CD8-positive, alpha-beta memory T cell (primary cell): ENCODE measurements at regions not wholly inside any gene's neighbourhood (a gene's known extent, or its start where the extent isn't known, plus 50 kb on each side); places are given as distances from the start of the nearest gene placed in this dataset.

Source experiments
- CTCF ChIA-PET: fragments of 350-600 bp; sonication (Branson Sonifier 250); formaldehyde crosslinking; loops from one replicate; lab custom pipeline; 2021; ENCODE audit warnings: antibody characterized with exemption; lab: Charles Lee
- POLR2A ChIA-PET: fragments of 350-600 bp; sonication (Branson Sonifier 250); formaldehyde crosslinking; loops from one replicate; lab custom pipeline; 2021; ENCODE audit warnings: antibody characterized with exemption; lab: Charles Lee
- DNase-seq, 5 donors: peaks; one replicate each; pipeline versions ENCODE4 v3.0.0 to v3.0.0-alpha.2; 2020 to 2022; ENCODE audit warnings: mixed read lengths in 1 of 5
- H3K27ac ChIP-seq: one replicate; pipeline ENCODE4 v1.7.0; 2013; ENCODE audit warnings: low read depth, mild to moderate bottlenecking, low read length, moderate library complexity
- H3K27me3 ChIP-seq: 2 replicates; pipeline ENCODE4 v1.7.0; 2013; ENCODE audit warnings: low read length, mild to moderate bottlenecking; ENCODE audit not compliant: insufficient read depth, poor library complexity, severe bottlenecking
- H3K36me3 ChIP-seq: 2 replicates; pipeline ENCODE4 v1.7.0; 2013; ENCODE audit warnings: mild to moderate bottlenecking, low read length, moderate library complexity; ENCODE audit not compliant: insufficient read depth
- H3K4me1 ChIP-seq: 2 replicates; pipeline ENCODE4 v1.7.0; 2013; ENCODE audit warnings: mild to moderate bottlenecking, low read length, moderate library complexity; ENCODE audit not compliant: insufficient read depth
- H3K4me3 ChIP-seq: 2 replicates; pipeline ENCODE4 v1.7.0; 2013; ENCODE audit warnings: mild to moderate bottlenecking, low read length
- H3K9me3 ChIP-seq: 2 replicates; pipeline ENCODE4 v1.7.0; 2013; ENCODE audit warnings: mild to moderate bottlenecking, low read length
- H3K27ac Mint-ChIP-seq, 8 donors: one replicate each; pipeline ENCODE4 v1.8.0; 2020 to 2021; ENCODE audit warnings: mixed read lengths in 8 of 8, mild to moderate bottlenecking in 6 of 8, inconsistent platforms in 3 of 8, moderate library complexity in 3 of 8
- H3K27me3 Mint-ChIP-seq, 2 donors: one replicate each; pipeline ENCODE4 v1.8.0; 2020 to 2021; ENCODE audit warnings: mixed read lengths in 2 of 2, mild to moderate bottlenecking in 1 of 2, moderate library complexity in 1 of 2
- H3K36me3 Mint-ChIP-seq, 3 donors: one replicate each; pipeline ENCODE4 v1.8.0; 2020 to 2021; ENCODE audit warnings: mixed read lengths in 3 of 3, inconsistent platforms in 1 of 3, mild to moderate bottlenecking in 1 of 3
- H3K4me1 Mint-ChIP-seq, 3 donors: one replicate each; pipeline ENCODE4 v1.8.0; 2020 to 2021; ENCODE audit warnings: mixed read lengths in 3 of 3, inconsistent platforms in 1 of 3, mild to moderate bottlenecking in 1 of 3
- H3K4me3 Mint-ChIP-seq, 7 donors: one replicate each; pipeline ENCODE4 v1.8.0; 2020 to 2021; ENCODE audit warnings: mixed read lengths in 7 of 7, mild to moderate bottlenecking in 6 of 7, moderate library complexity in 4 of 7, inconsistent platforms in 2 of 7
- H3K9me3 Mint-ChIP-seq, 5 donors: one replicate each; pipeline ENCODE4 v1.8.0; 2020 to 2022; ENCODE audit warnings: mixed read lengths in 5 of 5, mild to moderate bottlenecking in 3 of 5, moderate library complexity in 2 of 5, inconsistent platforms in 1 of 5

GRCh38 chr6:21836772-21837425, 243.3 kb downstream of the SOX4 start:
- CTCF ChIA-PET, result no interaction called here
- Mint-ChIP-seq H3K9me3 (peaks cover 0 to 9% (median 0%) of the 10 kb centered on the region in 5 donors), H3K4me1 (no peaks in the 10 kb centered on the region), H3K27me3 (peaks cover 0 to 2% of the 10 kb centered on the region in 2 donors), H3K27ac (no peak overlapping the region), H3K36me3 (no peaks in the 10 kb centered on the region), H3K4me3 (no peak overlapping the region)
- POLR2A ChIA-PET, result no interaction called here
- Histone ChIP-seq H3K4me1 (no peaks in the 10 kb centered on the region), H3K36me3 (no peaks in the 10 kb centered on the region), H3K27ac (no peak overlapping the region), H3K9me3 (no peaks in the 10 kb centered on the region), H3K4me3 (no peak overlapping the region), H3K27me3 (no peaks in the 10 kb centered on the region)
- no peak for DNase-seq

DNA sequence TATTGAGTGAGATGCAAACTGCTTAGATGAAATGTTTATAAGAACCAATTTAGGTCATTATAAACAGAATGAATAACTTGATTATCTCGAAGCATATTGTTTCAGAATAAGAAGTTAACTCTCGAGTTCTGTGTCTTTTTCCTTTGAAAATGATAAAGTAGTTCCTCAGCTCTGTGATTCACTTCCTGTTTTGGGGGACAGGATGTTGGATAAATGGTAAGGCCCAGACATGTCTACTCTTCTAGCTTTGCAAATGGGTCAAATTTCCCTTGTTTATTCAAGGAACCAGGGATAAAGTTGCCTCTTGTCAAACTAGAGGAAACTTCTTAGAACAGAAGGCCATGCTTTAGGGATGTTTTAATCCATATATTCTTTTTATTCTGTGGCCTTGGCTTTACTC, 246.9 kb downstream of the SOX4 start:
- no peak for DNase-seq
- H3K4me3 ChIP-seq, result no peak overlapping the region
- H3K27ac ChIP-seq, result no peak overlapping the region
- Mint-ChIP-seq H3K9me3 (peaks cover 0 to 14% (median 0%) of the 10 kb centered on the region in 5 donors), H3K4me1 (no peaks in the 10 kb centered on the region), H3K27ac (no peak overlapping the region), H3K27me3 (peaks cover 0 to 2% of the 10 kb centered on the region in 2 donors), H3K4me3 (no peak overlapping the region), H3K36me3 (no peaks in the 10 kb centered on the region)
- no peaks in the 10 kb centered on the region for H3K4me1 ChIP-seq
- H3K27me3 ChIP-seq, result no peaks in the 10 kb centered on the region
- H3K9me3 ChIP-seq, result no peaks in the 10 kb centered on the region
- H3K36me3 ChIP-seq, result no peaks in the 10 kb centered on the region
- CTCF ChIA-PET, result no interaction called here
- POLR2A ChIA-PET, result no interaction called here

GRCh38 chr6:21842875-21843645, 249.5 kb downstream of the SOX4 start:
- no peaks in the 10 kb centered on the region for H3K4me1 Mint-ChIP-seq
- no peaks in the 10 kb centered on the region for H3K36me3 ChIP-seq
- H3K9me3 Mint-ChIP-seq, result peaks cover 0 to 10% (median 0%) of the 10 kb centered on the region in 5 donors
- no peaks in the 10 kb centered on the region for H3K36me3 Mint-ChIP-seq
- DNase-seq, result no peak
- no peaks in the 10 kb centered on the region for H3K9me3 ChIP-seq
- H3K27ac ChIP-seq, result no peak overlapping the region
- H3K4me3 Mint-ChIP-seq, result no peak overlapping the region
- POLR2A ChIA-PET, result no interaction called here
- CTCF ChIA-PET, result no interaction called here
- no peak overlapping the region for H3K27ac Mint-ChIP-seq
- H3K4me3 ChIP-seq, result no peak overlapping the region
- H3K4me1 ChIP-seq, result no peaks in the 10 kb centered on the region
- no peaks in the 10 kb centered on the region for H3K27me3 ChIP-seq
- peaks cover 0 to 4% of the 10 kb centered on the region in 2 donors for H3K27me3 Mint-ChIP-seq

- H3K4me3 Mint-ChIP-seq, result no peak overlapping the region
- ChIA-PET CTCF (no interaction called here), POLR2A (no interaction called here)
- no peak overlapping the region for H3K4me3 ChIP-seq
- H3K36me3 ChIP-seq, result no peaks in the 10 kb centered on the region
- no peaks in the 10 kb centered on the region for H3K9me3 ChIP-seq
- no peaks in the 10 kb centered on the region for H3K4me1 ChIP-seq
- H3K27me3 Mint-ChIP-seq, result peaks cover 0 to 4% of the 10 kb centered on the region in 2 donors
- no peaks in the 10 kb centered on the region for H3K36me3 Mint-ChIP-seq
- H3K27ac ChIP-seq, result no peak overlapping the region
- no peak overlapping the region for H3K27ac Mint-ChIP-seq
- H3K27me3 ChIP-seq, result no peaks in the 10 kb centered on the region
- no peak for DNase-seq
- H3K9me3 Mint-ChIP-seq, result peaks cover 0 to 10% (median 0%) of the 10 kb centered on the region in 5 donors
- H3K4me1 Mint-ChIP-seq, result no peaks in the 10 kb centered on the region
Measured at GRCh38 chr6:21844120-21844917, 250.8 kb downstream of the SOX4 start.

DNA sequence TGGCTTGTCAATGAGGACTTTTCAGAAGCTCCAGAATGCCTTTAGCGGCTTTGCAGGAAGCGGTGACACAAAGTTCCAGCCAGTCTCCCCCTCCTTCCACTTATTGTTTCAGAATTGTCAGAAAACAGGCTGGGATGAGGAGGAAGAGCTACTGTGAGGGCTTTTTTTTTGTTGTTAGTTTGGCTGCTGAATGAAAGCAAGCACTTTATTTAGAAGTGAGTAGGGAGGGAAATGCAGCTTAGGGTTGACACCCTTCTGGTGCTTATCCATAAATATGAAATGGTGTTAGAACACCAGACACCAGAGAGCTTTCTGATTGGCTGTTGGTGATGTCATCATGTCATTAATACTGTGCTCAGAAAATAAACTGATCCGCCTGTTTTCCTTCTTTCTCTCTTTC, 251.5 kb downstream of the SOX4 start:
- Mint-ChIP-seq H3K27ac (no peak overlapping the region), H3K9me3 (peaks cover 0 to 11% (median 0%) of the 10 kb centered on the region in 5 donors)
- DNase-seq, result no peak

GRCh38 chr6:21845439-21846140, 252.0 kb downstream of the SOX4 start:
- H3K27me3 Mint-ChIP-seq, result peaks cover 0 to 4% of the 10 kb centered on the region in 2 donors
- CTCF ChIA-PET, result no interaction called here
- Histone ChIP-seq H3K27ac (no peak overlapping the region), H3K36me3 (no peaks in the 10 kb centered on the region), H3K4me1 (no peaks in the 10 kb centered on the region), H3K9me3 (no peaks in the 10 kb centered on the region), H3K27me3 (no peaks in the 10 kb centered on the region), H3K4me3 (no peak overlapping the region)
- H3K4me1 Mint-ChIP-seq, result no peaks in the 10 kb centered on the region
- no peak for DNase-seq
- H3K36me3 Mint-ChIP-seq, result no peaks in the 10 kb centered on the region
- H3K9me3 Mint-ChIP-seq, result peaks cover 0 to 9% (median 0%) of the 10 kb centered on the region in 5 donors
- POLR2A ChIA-PET, result no interaction called here
- no peak overlapping the region for H3K27ac Mint-ChIP-seq
- no peak overlapping the region for H3K4me3 Mint-ChIP-seq

More for the DNA sequence above, 251.5 kb downstream of the SOX4 start:
- H3K36me3 ChIP-seq, result no peaks in the 10 kb centered on the region
- H3K9me3 ChIP-seq, result no peaks in the 10 kb centered on the region
- no peaks in the 10 kb centered on the region for H3K4me1 Mint-ChIP-seq
- ChIA-PET CTCF (no interaction called here), POLR2A (no interaction called here)
- H3K4me3 Mint-ChIP-seq, result no peak overlapping the region
- H3K4me3 ChIP-seq, result no peak overlapping the region
- no peaks in the 10 kb centered on the region for H3K4me1 ChIP-seq
- H3K36me3 Mint-ChIP-seq, result no peaks in the 10 kb centered on the region
- H3K27me3 ChIP-seq, result no peaks in the 10 kb centered on the region
- peaks cover 0 to 4% of the 10 kb centered on the region in 2 donors for H3K27me3 Mint-ChIP-seq
- no peak overlapping the region for H3K27ac ChIP-seq

DNA sequence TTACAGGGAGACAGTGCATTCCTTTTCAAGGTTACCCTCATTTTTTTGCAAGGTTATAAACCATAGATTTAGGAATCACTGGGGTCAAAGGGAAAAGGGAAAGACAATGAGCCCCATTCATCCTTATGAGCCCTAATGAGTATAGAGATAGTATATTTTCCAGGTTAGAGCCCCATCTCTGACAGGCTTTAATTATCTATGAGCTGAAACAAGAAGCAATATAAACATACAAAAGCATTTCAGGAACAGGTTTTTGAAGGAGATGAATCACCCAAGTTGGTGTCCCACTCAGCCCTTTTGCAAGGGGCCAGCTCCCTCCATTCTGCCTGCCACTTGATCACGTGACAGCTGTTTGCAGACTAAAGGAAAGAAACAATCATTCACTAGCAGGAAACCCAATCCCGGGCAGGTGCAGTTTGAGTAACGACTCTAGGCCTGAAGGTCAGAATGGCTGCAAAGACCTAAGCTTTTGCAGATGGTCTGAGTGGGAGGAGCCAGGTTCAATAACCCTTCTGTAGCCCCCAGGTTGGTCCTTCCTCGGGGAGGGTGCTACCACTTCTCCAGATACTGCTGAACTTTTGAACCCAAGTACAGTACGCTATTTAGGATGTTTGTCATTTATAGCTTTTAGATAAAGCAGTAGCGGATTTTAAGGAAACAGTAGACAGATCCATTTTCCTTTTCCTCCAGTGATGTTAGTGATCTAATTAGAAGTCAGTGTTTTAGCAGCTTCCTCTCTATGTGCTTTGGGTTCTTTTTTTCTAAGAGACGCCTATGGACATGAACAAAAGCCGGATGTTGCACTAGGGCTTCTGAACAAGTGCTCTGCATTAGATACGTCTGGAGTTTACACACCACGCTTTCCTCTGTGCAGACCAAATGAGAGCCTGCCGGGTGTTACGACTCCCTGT, 253.2 kb downstream of the SOX4 start:
- H3K27ac Mint-ChIP-seq, result no peak overlapping the region
- Histone ChIP-seq H3K27me3 (no peaks in the 10 kb centered on the region), H3K27ac (no peak overlapping the region), H3K4me3 (no peak overlapping the region), H3K36me3 (no peaks in the 10 kb centered on the region), H3K4me1 (no peaks in the 10 kb centered on the region), H3K9me3 (no peaks in the 10 kb centered on the region)
- H3K27me3 Mint-ChIP-seq, result peaks cover 0 to 4% of the 10 kb centered on the region in 2 donors
- H3K36me3 Mint-ChIP-seq, result no peaks in the 10 kb centered on the region
- no peak for DNase-seq
- H3K9me3 Mint-ChIP-seq, result peaks cover 0 to 12% (median 0%) of the 10 kb centered on the region in 5 donors
- CTCF ChIA-PET, result no interaction called here
- POLR2A ChIA-PET, result no interaction called here
- no peaks in the 10 kb centered on the region for H3K4me1 Mint-ChIP-seq
- no peak overlapping the region for H3K4me3 Mint-ChIP-seq
